ENCODE measurements at regions not wholly inside any gene's neighbourhood (a gene's known extent, or its start where the extent isn't known, plus 50 kb on each side); places are given as distances from the start of the nearest gene placed in this dataset.
"Not testable (repeated sequence)": the region's sequence is repeated elsewhere in the genome, so short reads cannot be mapped to it uniquely, and the experiment has no call there.

DNA sequence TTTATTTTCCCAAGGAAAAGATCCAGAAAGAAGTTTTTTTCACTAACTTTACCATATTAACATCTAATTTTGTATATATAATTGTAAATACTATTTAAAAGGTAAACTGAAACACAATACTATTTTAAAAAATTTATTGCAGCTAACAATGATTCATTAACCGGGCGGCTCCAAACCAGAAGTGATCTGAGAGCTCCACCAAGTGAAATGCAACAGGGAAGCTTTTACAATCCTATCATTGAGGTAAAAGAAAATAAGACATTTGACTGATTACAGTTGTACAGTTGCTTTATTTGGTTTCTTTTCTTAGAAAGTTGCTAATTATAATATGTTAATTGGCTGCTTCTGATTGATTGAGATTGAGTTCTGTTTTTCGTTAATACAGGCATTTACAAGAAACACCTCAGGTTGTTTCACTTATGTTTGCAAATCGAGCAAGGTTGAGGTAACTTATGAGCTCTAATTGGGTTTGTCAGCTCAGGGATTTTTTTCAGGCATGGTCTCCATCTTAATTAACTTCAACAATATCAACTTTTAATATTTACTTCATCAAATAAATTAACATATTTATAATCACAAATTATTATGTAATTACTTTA is 220.2 kb upstream of the UGT8 start:
- DNase-seq, result peak; percentile 70

DNA sequence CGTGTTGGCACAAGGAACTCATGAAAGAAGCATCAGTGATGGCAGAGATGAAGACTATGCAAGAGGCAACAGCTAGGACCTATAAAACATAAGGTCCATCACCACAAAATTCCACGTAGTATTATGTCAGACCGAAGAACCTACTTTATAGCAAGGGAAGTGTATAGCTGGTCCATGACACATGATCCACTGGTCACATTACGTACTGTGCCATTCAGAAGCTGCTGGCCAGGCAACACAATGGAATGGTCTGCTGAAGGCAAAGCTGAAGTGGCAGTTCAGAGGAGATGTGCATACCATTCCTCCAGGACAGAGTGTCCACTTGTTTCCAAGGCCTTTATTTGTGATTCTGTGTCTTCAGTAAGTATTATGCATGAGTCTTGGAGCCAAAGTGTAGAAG is 215.5 kb upstream of the UGT8 start:
- peak; percentile 59 for DNase-seq

DNA sequence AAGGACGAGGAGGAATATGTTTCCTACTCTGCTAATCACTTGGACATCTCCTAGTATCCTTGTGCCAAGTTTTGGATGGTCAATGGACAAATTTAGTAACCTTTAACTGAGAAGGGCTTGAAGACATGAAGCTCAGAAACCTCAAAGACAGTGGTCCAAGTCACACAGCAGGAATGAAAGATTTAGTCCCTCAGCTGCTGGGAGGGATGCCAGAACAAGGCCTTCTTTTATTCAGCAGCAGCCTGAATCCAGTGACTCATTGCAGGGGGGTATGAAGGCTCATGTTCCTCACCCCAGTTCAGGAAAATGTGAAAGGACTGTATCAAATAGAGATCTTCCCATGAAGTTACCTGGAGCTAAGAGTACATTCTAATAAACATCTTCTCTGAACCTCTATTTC is 214.9 kb upstream of the UGT8 start:
- DNase-seq, result peak; percentile 96

DNA sequence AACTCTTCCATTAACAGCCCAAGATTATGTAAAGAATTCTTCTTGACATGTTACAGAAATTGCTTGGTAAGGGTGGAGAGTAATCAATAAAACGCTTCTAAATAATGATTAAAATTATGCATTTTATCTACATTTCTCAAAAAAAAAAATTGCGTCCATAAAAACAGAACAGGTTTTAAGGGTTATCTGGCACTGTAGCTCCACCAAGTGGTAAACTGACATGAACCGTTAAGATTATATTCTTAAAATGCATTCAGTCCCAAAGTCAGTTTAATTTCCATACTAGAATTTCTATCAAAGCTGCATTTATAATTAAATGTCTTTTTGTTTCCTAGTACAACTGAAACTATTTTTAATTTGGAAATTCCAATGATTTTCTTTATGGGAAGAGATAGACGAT is 214.0 kb upstream of the UGT8 start:
- peak; percentile 65 for DNase-seq

DNA sequence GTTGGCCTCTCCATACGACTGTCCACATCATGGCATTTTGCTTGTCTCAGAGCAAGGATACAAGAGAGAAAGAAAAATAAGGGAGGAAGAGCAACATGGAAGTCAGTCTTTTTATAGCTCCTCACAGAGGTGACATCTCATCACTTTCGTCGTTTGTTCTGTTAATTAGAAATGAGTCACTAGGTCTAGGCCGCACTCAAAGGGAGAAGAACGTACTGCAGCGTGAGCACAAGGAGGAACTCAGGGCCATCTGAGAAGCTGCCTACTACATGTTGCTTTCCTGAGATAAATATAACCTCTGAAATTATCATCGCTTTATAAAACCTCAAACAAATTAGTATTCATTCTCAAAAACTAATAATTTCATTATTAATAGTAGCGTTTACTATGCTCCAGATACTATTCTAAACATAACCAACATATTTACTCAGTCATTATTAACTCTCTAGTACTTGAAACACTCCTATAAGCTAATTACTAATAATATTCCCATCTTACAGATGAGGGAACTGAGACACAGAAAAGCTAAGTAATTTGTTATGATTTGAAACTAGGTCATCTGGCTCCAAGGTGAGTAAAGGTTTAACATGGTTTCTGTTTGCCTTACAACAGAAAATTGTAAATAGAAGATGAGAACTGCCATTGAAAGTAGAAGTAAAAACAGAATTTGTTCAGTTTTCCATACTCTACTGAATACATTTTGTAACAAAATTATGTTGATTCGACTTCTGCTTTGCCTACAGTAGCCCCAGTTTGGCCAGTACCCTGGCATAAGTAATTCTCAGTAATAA is 213.2 kb upstream of the UGT8 start:
- DNase-seq, result no peak

DNA sequence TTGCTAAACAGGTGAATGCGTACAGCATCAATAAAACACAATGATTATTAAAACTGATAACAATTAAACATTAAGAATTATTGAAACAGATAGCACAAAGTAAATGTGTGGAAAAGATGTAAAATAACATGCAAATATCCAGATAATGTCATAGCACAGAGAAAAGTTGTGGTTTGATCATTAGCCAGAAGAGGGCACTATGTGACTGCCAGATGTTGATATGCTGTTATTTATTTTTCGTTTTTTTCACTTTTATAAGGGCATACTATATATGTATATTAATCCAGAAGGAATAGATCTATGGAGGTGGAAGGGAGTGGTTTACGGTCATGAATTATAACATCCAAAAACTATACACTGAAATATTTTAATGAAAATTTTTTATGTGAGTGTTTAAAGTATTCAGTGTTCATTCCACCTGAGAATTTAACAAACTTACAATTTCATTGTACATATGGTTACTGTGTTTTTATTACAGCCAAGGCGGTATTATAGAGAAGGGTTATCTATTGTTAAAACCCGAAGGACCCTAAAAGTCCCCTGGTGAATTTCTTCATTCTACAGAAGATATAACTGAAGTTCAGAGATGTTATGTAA is 211.9 kb upstream of the UGT8 start:
- peak; percentile 50 for DNase-seq

DNA sequence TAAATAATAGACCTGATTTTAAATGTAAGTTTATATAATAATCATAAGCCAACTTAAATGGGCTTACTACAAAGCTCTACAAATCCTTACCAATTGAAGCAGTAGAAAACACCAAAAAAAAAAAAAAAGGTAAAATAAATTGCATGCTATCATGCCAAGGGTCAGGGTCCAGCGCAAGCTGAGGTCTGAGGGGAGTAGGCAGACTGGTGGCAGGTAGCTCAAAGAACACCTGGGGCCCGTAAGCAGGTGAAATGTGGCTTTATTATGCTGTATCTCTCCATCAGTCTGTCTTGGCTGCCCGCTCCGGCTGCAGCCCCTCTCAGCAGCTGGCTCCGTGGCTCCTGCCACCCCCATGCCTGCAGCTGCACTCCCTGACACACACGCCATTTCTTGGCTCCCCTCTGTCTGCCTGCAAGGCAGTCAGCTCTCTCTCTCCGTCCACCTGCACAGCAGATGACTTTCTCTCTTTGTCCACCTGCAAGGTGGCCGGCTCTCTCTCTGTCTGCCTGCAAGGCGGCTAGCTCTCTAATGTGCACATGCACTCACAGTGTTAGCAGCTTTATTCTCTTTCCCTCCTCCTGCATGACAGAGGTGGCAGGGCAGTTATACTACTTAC is 209.4 kb upstream of the UGT8 start:
- DNase-seq, result no peak

DNA sequence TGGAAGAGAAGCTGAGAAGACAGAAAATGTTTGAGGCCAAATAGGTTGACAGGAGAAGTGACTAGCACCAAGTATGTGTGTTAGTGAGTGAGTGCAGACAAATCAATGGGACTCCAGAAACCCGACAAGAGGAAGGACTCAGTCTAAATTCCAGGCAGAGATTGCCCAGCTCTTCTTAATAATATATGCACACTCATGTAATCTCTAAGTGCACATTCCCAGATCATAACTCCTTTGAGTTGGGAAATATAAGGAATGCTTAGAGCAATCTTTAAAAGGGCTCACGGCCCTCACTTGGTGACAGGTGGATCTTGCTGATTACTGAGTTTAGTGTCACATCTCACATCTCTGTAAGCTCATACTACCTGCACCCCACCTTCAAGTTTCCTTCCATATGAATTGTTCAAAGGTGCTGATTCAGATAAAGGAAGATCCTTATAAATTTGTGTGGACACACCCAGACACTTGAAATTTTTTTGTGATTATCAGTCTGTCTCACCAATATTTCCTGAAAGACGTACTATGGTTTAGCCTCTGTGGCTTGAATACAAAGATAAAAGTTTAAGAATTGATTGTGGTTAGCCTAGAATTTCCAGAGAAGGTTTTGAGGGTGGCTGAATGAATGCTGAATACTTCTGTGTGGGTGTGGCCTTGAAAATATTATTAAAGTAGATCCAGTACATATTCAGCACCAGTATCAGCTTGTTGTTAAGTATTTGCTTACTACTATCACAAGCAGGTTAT is 205.1 kb upstream of the UGT8 start:
- no peak for DNase-seq

DNA sequence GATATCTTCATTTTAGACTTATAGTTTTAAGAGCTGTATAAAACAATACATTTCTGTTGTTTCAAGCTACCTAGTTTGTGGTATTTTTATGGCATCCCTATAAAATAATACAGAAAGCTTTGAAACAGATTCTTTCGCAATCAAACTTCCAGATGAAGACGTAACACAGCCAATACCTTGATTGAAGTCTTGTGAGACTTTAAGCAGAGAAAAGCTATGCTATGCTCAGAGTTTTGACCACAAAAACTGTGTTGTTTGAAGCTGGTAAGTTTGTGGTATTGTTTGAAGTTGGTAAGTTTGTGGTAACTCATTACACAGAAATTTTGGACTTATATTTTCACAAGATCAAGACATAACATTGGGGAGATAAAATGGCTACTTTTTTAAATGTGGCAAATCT is 201.8 kb upstream of the UGT8 start:
- DNase-seq, result no peak

DNA sequence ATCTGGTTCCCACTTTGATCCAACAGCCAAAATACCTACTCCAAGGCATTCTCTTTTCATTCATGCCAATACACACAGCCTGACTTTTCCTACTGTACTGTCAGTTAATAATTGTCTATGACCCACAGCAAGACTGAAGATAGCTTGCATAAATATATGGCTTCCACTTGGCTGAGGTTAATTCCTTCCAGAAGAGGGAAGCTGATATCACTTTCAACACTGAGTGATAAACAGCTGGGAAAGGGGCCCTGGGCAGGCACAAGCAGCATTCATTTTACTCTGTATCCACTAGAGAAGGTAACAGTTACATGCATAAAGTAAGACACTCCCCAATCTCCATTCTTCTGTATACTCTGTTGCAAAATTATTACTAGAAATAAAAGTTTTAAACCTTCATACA is 200.2 kb upstream of the UGT8 start:
- no peak for DNase-seq

DNA sequence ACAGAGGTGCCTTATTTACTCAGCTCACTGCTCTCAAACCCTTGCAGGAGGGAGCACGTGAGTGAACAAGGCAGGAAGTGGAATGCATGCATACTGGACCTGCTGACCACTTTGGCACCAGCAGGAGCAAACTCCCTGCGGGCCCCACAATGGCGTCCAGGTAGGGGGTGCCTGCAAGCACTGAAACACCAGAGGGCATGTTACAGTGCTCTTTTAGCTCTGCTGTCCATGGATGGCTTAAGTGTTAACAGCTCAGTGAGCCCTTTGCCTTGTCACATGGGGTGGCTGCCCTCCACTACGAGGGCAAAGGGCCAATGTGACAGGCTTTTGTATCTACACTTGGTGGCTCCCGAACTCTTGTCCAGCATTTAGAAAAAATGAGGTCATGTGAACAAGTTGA is 199.5 kb upstream of the UGT8 start:
- no peak for DNase-seq

DNA sequence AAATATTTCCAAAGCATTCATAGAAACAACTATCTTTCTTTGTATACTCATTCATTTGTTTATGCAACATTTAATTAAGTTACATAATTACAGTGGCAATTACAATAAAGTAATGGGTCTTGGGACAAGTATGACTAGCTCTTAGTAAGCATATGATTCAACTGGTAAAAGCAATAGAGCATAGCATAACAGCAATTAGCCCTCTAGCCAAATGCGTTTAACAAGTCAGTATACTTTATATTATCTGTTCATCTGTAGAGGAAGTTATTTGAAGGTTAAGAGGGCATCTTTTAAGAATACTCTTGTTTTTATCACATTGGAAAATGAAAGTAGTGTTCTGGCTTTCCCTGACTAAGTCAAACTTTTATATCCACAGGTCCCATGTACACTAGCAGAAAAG is 198.1 kb upstream of the UGT8 start:
- DNase-seq, result no peak

DNA sequence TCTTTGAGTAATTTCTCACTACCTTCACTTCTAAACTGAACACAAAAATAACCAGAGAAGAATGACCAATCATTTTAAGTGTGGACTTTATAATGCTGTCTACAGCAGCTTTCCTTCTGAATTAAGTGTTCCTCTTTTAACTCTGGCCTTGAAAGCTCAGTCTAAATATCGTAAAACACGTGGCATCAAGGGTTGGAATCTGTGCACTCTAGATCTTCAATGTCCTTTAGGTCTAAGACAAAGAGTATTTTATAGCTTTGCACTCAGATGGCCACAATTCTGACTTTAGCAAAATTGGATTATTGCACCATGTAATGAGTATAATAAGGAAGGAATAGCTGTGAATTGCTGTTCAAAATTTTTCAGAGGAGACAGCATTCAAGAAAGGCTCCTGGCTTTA is 197.1 kb upstream of the UGT8 start:
- DNase-seq, result no peak

DNA sequence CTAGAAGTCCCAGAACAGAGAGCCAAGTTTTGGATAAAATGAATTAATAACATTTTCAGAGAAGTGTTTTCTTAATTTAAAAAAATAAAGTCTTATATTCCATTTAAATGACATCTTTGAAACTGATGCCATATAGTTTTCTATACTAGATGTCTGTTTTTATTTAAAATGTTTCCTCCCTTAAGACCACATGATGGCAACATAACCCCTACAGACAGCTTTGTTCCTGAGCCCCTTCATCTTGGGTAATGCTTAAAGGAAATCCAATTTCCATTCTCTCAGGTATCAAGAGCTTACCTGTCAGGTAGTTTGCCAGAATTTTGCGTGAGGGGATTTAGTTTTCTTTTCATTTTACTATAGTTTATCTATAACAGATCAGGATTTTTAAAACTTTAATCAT is 181.4 kb upstream of the UGT8 start:
- DNase-seq, result no peak

DNA sequence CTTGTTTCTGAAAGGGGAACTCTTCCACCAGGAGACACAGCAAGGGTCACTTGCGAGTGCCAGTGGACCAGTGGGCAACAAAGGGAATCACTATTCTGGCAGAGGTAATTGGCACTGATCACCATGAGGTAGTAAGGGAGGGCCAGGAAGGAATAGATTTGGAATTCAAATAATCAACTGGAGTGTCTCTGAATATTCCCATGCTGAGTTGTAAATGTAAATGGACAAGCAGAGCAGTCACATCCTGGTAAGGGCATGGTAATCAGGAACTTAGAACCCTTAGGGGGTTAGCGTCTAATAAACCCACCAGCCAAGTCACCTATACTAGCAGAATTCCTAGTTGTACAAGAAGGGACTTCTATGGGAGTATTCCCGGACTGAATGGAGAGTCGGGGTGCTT is 178.5 kb upstream of the UGT8 start:
- DNase-seq, result no peak

DNA sequence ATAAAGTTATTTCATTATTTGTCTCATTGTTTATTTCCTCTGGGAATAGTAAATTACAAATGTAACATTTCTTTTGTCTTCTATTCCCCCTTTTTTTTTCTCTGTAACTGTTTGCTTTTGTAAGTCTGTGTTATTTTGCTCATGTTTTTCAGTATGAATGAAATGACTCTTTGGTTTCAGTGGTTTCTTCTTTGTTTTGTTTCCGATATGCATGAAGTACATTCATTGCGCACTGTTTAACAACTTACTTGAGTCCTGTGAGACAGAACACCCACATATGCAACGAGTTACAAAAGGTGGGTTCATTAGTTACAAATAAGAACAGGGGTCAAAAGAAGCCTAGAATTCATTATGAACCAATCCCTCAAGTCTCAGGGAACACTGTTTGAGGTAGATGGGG is 175.0 kb upstream of the UGT8 start:
- DNase-seq, result no peak

DNA sequence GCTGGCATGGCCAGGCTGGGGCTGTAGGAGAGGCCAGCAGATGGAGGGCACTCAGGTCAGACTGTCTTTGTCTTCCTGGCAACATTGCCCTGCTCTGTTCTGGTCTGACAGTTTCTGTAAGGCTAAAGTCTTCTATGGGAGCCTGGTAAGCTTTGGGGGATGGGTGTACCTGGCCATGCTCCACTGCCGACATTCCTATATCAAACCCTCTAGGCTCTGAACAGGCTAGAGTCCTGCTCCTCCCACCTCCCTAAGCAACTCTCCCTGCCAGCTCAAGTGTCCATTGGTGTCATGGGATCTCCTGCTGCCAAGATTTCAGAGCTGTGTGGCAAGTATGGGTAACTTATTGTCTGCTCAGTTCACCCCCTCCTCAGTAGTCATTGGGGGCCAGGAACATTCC is 163.5 kb upstream of the UGT8 start:
- no peak for DNase-seq

DNA sequence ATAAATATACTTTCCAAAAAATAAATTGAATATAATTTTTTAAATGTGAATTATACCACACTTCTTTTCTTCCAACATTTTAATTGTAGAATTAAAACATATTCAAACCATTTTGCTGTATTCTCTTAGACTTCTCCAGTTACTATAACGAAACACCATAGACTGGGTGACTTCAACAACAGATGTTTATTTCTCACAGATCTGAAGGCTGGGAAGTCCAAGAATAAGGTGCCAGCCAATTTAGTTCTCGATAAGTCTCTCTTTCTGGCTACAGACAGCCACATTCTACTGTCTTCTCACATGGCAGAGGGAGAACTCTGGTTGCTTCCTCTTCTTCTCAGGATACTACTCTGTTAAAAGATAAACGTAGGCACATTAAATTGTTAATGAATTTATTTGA is 155.8 kb upstream of the UGT8 start:
- DNase-seq, result no peak

DNA sequence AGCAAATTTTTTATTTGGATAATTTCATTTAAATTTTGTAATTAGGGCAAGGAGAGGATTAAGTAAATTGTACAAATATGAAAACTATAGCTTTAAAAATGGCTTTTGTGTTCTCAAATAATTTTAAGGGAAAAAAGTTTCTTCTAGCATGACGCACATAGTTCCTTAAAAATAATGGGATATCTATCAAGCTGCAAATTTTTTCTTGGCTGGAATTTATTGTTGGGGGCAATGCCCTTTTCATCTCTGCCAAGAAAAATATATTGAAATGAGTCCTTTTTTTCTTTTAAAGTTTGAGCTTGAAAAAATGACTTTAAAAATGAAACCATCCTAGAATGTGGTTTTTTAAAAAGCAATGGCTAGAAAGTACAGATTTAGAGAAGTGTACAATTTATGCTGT is 154.4 kb upstream of the UGT8 start:
- no peak for DNase-seq

DNA sequence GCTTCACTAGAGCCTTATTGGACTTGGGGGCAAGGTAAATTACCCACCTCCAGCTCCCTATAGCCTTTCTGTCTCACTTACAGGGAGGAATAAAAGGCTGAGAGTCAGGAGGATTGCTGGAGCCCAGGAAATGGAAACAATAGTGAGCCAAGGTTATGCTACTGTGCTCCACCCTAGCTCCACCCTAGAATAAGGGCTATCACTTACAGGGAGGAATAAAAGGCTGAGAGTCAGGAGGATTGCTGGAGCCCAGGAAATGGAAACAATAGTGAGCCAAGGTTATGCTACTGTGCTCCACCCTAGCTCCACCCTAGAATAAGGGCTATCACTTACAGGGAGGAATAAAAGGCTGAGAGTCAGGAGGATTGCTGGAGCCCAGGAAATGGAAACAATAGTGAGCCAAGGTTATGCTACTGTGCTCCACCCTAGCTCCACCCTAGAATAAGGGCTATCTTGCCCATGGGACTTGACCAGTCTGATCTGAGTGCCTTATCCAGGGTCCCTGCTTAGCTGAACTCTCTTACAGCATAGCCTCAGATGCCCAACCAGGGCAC is 150.6 kb upstream of the UGT8 start:
- DNase-seq, result not testable (repeated sequence)

DNA sequence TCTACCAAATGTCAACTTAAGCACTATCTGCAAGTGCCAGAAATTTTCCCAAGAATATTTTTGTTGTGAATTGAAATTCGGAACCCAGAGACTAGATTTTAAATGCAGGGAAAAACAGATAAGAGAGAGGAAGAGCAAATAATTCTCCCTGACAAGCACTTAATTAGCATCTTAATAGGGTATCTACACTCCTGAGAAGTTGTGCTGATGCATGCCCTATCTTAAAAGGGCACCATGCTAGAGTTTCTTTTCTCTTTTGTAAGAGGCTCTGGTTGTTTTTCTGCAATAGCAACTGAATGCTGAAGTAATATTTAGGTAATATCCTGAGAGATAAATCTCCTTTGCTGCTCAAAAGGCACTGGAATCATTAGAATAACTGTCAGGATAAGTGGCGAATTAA is 139.9 kb upstream of the UGT8 start:
- DNase-seq, result no peak

DNA sequence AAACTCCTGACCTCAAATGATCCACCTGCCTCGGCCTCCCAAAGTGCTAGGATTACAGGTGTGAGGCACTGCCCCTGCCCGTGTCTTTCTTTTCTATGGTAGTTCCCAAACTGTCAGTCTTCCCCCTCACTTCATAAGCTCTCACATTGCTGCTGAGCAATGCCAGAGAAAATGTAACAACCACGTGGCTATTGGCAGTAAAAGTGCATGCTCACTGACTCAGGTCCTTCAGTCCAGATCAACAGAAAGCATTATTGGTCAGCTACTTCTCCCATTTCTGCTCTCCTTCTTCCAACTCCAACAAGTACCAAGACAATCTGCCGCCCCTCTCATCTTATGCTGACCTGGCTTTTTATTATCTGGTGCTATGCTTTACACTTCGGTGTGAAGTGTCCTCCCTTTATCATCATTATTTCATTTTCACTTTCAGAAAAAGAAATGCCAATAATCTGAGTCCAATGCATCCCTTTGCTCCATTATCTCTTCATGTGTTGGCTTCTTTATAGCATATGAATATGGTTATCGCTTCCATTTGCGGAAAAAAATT is 133.8 kb upstream of the UGT8 start:
- DNase-seq, result no peak

DNA sequence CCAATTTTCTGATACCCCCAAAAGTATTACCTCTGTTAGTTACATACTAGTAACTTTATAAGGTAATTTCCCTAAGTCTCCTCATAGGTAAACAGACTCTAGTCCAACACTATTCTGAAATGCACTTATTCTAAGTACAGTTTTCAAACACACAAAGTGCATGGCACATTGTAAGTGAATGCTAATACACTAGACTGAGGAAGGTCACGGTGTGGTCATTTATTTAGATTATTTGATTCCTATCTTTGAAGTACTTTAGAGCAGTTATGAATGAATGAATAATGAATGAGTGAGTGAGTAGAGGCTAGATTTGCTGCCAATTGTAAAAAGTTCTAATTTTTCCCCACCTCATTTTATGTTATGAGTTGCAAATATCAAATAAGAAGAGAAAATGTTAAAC is 132.8 kb upstream of the UGT8 start:
- DNase-seq, result no peak

Data from fibroblast of skin of back (primary cell).